ENCODE measurements at regions not wholly inside any gene's neighbourhood (a gene's known extent, or its start where the extent isn't known, plus 50 kb on each side); places are given as distances from the start of the nearest gene placed in this dataset.

DNA sequence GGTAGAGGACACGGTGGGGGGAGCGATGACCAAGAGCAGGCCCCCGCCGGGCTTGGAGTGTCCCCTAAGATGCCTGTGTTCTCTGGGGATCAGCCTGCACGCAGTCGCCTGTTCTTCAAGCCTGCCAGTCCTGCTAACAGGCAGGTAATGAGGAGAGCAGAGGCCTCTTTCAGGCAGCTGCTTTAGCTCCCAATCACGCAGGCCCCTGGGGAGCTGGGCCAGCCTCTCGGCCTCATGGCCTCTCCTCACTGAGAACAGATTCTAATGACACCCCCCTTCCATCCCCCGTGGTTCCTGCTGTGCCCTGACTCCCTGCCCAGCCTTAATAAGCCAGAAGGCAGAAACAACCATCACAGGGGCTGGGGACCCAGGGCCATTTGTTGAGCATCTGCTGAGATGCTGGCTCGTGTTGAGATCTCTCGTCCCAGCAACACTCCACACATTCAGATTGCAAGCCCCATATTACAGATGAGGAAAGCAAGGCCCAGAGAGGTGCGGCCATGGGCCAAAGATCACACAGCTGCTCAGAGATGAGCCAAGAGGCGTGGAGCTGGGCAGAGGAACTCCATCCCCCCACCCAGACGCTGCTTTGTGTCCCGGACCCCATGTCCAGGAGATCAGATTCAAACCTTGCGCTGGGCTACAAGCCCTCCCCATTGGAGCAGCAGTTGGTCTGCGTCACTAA, 71.6 kb upstream of the CASZ1 start:
- TF ChIP-seq GATA2 (IDR thresholded peaks at IDR 0.05; ENCODE audit: low read depth, low read length) (no peak), GATA3 (IDR thresholded peaks at IDR 0.05; ENCODE audit: low read depth, low read length) (no peak)

Data from SH-SY5Y (cell line).